ENCODE measurements at regions not wholly inside any gene's neighbourhood (a gene's known extent, or its start where the extent isn't known, plus 50 kb on each side); places are given as distances from the start of the nearest gene placed in this dataset.
"Not testable (repeated sequence)": the region's sequence is repeated elsewhere in the genome, so short reads cannot be mapped to it uniquely, and the experiment has no call there.

GRCh38 chr14:52182853-52183252 lies 84.6 kb upstream of the PTGDR start:
- H3K4me1 ChIP-seq (ENCODE audit: insufficient read depth): no peaks in the 10 kb centered on the region
- H3K27ac ChIP-seq: no peak overlapping the region
- no peak overlapping the region for H3K4me2 ChIP-seq (ENCODE audit: unreplicated experiment)
- in situ Hi-C loops (cut with MboI): no loop called here
- H3K9me2 ChIP-seq (ENCODE audit: insufficient read depth): no peaks in the 10 kb centered on the region
- H3F3A ChIP-seq (ENCODE audit: insufficient read depth): no peaks in the 10 kb centered on the region
- H3K9me3 ChIP-seq (ENCODE audit: low read depth): no peaks in the 10 kb centered on the region
- TF ChIP-seq EZH2phosphoT487 (IDR thresholded peaks at IDR 0.05; ENCODE audit: insufficient read depth, low read depth) (no peak), EZH2 (IDR thresholded peaks at IDR 0.05; ENCODE audit: insufficient read depth, poor library complexity, severe bottlenecking) (no peak)
- no peaks in the 10 kb centered on the region for H3K79me2 ChIP-seq (ENCODE audit: insufficient read depth)
- no peaks in the 10 kb centered on the region for H4K20me1 ChIP-seq (ENCODE audit: insufficient read depth)
- no peak overlapping the region for H3K9ac ChIP-seq
- no peak for DNase-seq
- WGBS, 2 experiments (ENCODE audit: low coverage in 1 of 2, low lambda C conversion rate in 2 of 2, missing lambda C conversion rate in 2 of 2): 31 to 37% methylated on average over 2 of the region's 2 CpGs
- H3K27me3 ChIP-seq (replicated peaks; ENCODE audit: insufficient read depth): no peaks in the 10 kb centered on the region
- no peak overlapping the region for H3K4me3 ChIP-seq
- H3K36me3 ChIP-seq (ENCODE audit: low read depth): no peaks in the 10 kb centered on the region
- no peak overlapping the region for H2AFZ ChIP-seq

- H4K20me1 ChIP-seq (ENCODE audit: insufficient read depth): no peaks in the 10 kb centered on the region
- H3K4me3 ChIP-seq: no peak overlapping the region
- WGBS, 2 experiments (ENCODE audit: low coverage in 1 of 2, low lambda C conversion rate in 2 of 2, missing lambda C conversion rate in 2 of 2): 48 to 49% methylated on average over 6 of the region's 6 CpGs
- H2AFZ ChIP-seq: no peak overlapping the region
- DNase-seq: no peak
- H3F3A ChIP-seq (ENCODE audit: insufficient read depth): no peaks in the 10 kb centered on the region
- in situ Hi-C loops (cut with MboI): no loop called here
- no peak overlapping the region for H3K9ac ChIP-seq
- H3K79me2 ChIP-seq (ENCODE audit: insufficient read depth): no peaks in the 10 kb centered on the region
- H3K27ac ChIP-seq: no peak overlapping the region
- no peak overlapping the region for H3K4me2 ChIP-seq (ENCODE audit: unreplicated experiment)
- H3K4me1 ChIP-seq (ENCODE audit: insufficient read depth): no peaks in the 10 kb centered on the region
- H3K9me3 ChIP-seq (ENCODE audit: low read depth): no peaks in the 10 kb centered on the region
- no peaks in the 10 kb centered on the region for H3K9me2 ChIP-seq (ENCODE audit: insufficient read depth)
- H3K36me3 ChIP-seq (ENCODE audit: low read depth): no peaks in the 10 kb centered on the region
- peaks cover 7% of the 10 kb centered on the region for H3K27me3 ChIP-seq (replicated peaks; ENCODE audit: insufficient read depth)
- TF ChIP-seq EZH2phosphoT487 (IDR thresholded peaks at IDR 0.05; ENCODE audit: insufficient read depth, low read depth): no peak
- TF ChIP-seq EZH2 (IDR thresholded peaks at IDR 0.05; ENCODE audit: insufficient read depth, poor library complexity, severe bottlenecking): no peak
Observed at GRCh38 chr14:52179141-52179790, 88.2 kb upstream of the PTGDR start.

- 69 to 70% methylated on average over 6 of the region's 6 CpGs for WGBS, 2 experiments (ENCODE audit: low coverage in 1 of 2, low lambda C conversion rate in 2 of 2, missing lambda C conversion rate in 2 of 2)
- H4K20me1 ChIP-seq (ENCODE audit: insufficient read depth): no peaks in the 10 kb centered on the region
- H3K79me2 ChIP-seq (ENCODE audit: insufficient read depth): no peaks in the 10 kb centered on the region
- H3K9me2 ChIP-seq (ENCODE audit: insufficient read depth): no peaks in the 10 kb centered on the region
- in situ Hi-C loops (cut with MboI): no loop called here
- no peak overlapping the region for H3K9ac ChIP-seq
- H3K9me3 ChIP-seq (ENCODE audit: low read depth): no peaks in the 10 kb centered on the region
- no peaks in the 10 kb centered on the region for H3K36me3 ChIP-seq (ENCODE audit: low read depth)
- no peak for DNase-seq
- peaks cover 7% of the 10 kb centered on the region for H3K27me3 ChIP-seq (replicated peaks; ENCODE audit: insufficient read depth)
- no peak overlapping the region for H3K4me3 ChIP-seq
- no peaks in the 10 kb centered on the region for H3K4me1 ChIP-seq (ENCODE audit: insufficient read depth)
- no peaks in the 10 kb centered on the region for H3F3A ChIP-seq (ENCODE audit: insufficient read depth)
- H2AFZ ChIP-seq: no peak overlapping the region
- no peak overlapping the region for H3K4me2 ChIP-seq (ENCODE audit: unreplicated experiment)
- TF ChIP-seq EZH2phosphoT487 (IDR thresholded peaks at IDR 0.05; ENCODE audit: insufficient read depth, low read depth) (no peak), EZH2 (IDR thresholded peaks at IDR 0.05; ENCODE audit: insufficient read depth, poor library complexity, severe bottlenecking) (no peak)
- no peak overlapping the region for H3K27ac ChIP-seq
Observed at GRCh38 chr14:52175982-52176502, 91.5 kb upstream of the PTGDR start.

GRCh38 chr14:52171932-52172331 lies 95.6 kb upstream of the PTGDR start:
- WGBS, 2 experiments (ENCODE audit: low coverage in 1 of 2, low lambda C conversion rate in 2 of 2, missing lambda C conversion rate in 2 of 2): 0 to 5% methylated on average over 1 of the region's 1 CpG
- H3K27ac ChIP-seq; H3K9ac ChIP-seq; DNase-seq; H3K9me3 ChIP-seq (ENCODE audit: low read depth); H3K4me1 ChIP-seq (ENCODE audit: insufficient read depth); H3K79me2 ChIP-seq (ENCODE audit: insufficient read depth); H2AFZ ChIP-seq; H3K9me2 ChIP-seq (ENCODE audit: insufficient read depth); H3K4me2 ChIP-seq (ENCODE audit: unreplicated experiment); H3F3A ChIP-seq (ENCODE audit: insufficient read depth); H3K27me3 ChIP-seq (replicated peaks; ENCODE audit: insufficient read depth); in situ Hi-C loops (cut with MboI); H3K36me3 ChIP-seq (ENCODE audit: low read depth); H3K4me3 ChIP-seq; H4K20me1 ChIP-seq (ENCODE audit: insufficient read depth): not testable (repeated sequence)

GRCh38 chr14:52166822-52167221 lies 98.0 kb upstream of the NID2 start:
- Histone ChIP-seq H3K4me2 (ENCODE audit: unreplicated experiment) (no peak overlapping the region), H3K79me2 (ENCODE audit: insufficient read depth) (no peaks in the 10 kb centered on the region), H3K27me3 (replicated peaks; ENCODE audit: insufficient read depth) (no peaks in the 10 kb centered on the region; the same call in 1 of the 2 replicates), H3F3A (ENCODE audit: insufficient read depth) (no peaks in the 10 kb centered on the region), H3K9me2 (ENCODE audit: insufficient read depth) (no peaks in the 10 kb centered on the region), H3K9me3 (ENCODE audit: low read depth) (no peaks in the 10 kb centered on the region), H3K36me3 (ENCODE audit: low read depth) (no peaks in the 10 kb centered on the region), H3K27ac (no peak overlapping the region), H4K20me1 (ENCODE audit: insufficient read depth) (no peaks in the 10 kb centered on the region), H2AFZ (no peak overlapping the region), H3K4me3 (no peak overlapping the region), H3K4me1 (ENCODE audit: insufficient read depth) (no peaks in the 10 kb centered on the region), H3K9ac (no peak overlapping the region)
- 64 to 83% methylated on average over 10 to 11 of the region's 11 CpGs for WGBS, 2 experiments (ENCODE audit: low coverage in 1 of 2, low lambda C conversion rate in 2 of 2, missing lambda C conversion rate in 2 of 2)
- in situ Hi-C loops (cut with MboI): no loop called here
- no peak for DNase-seq
- TF ChIP-seq EZH2 (IDR thresholded peaks at IDR 0.05; ENCODE audit: insufficient read depth, poor library complexity, severe bottlenecking) (no peak), EZH2phosphoT487 (IDR thresholded peaks at IDR 0.05; ENCODE audit: insufficient read depth, low read depth) (no peak)

Data from GM23248 (cell line).